Peyer's patch (tissue), 4 donors: ENCODE measurements at regions not wholly inside any gene's neighbourhood (a gene's known extent, or its start where the extent isn't known, plus 50 kb on each side); places are given as distances from the start of the nearest gene placed in this dataset.

Experiments used
- CTCF ChIP-seq, 6 experiments: fragments of 450-650 bp in 4 of 6; fragments of 200-600 bp in 2 of 6; sonication (generic) in 1 of 6; IDR thresholded peaks; one replicate each; pipeline ENCODE4 v1.5.1; 2017 to 2019; ENCODE audit warnings: antibody characterized with exemption in 6 of 6, mild to moderate bottlenecking in 3 of 6, moderate library complexity in 1 of 6
- POLR2A ChIP-seq, 2 donors: fragments of 450-650 bp; IDR thresholded peaks; one replicate each; pipeline ENCODE4 v1.5.1; 2017; ENCODE audit warnings: antibody characterized with exemption in 2 of 2, mild to moderate bottlenecking in 2 of 2, moderate library complexity in 2 of 2

GRCh38 chr15:91801836-91802534 lies 51.5 kb upstream of the SLCO3A1 start:
- no peak for TF ChIP-seq CTCF (IDR thresholded peaks at IDR 0.05)
- no peak for TF ChIP-seq POLR2A (IDR thresholded peaks at IDR 0.05)
